ENCODE measurements at regions not wholly inside any gene's neighbourhood (a gene's known extent, or its start where the extent isn't known, plus 50 kb on each side); places are given as distances from the start of the nearest gene placed in this dataset.

DNA sequence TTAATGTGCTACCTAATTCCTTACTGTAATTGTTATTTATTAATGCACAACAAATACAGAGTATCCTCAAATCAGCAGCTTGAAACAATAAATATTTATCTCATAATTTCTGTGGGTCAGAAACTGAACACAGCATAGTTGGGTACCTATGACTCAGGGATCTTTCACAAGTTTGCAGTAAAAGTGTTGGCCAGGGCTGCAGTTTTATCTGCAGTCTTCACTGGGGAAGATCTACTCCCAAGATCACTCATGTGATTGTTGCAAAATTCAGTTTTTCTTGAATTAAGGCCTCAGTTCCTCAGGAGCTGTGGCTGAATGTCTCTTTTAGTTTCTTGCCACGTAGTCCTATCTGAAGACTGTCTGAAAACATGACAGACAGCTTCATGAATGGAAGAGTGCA, 237.8 kb downstream of the ZWINT start:
- in situ Hi-C loops (cut with MboI; ENCODE audit: low pct_unique_long_range_greater_than_20kb, low sequenced_read_pairs, unreplicated experiment): no loop called here
- TF ChIP-seq, protein P1, sequence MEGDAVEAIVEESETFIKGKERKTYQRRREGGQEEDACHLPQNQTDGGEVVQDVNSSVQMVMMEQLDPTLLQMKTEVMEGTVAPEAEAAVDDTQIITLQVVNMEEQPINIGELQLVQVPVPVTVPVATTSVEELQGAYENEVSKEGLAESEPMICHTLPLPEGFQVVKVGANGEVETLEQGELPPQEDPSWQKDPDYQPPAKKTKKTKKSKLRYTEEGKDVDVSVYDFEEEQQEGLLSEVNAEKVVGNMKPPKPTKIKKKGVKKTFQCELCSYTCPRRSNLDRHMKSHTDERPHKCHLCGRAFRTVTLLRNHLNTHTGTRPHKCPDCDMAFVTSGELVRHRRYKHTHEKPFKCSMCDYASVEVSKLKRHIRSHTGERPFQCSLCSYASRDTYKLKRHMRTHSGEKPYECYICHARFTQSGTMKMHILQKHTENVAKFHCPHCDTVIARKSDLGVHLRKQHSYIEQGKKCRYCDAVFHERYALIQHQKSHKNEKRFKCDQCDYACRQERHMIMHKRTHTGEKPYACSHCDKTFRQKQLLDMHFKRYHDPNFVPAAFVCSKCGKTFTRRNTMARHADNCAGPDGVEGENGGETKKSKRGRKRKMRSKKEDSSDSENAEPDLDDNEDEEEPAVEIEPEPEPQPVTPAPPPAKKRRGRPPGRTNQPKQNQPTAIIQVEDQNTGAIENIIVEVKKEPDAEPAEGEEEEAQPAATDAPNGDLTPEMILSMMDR (IDR thresholded peaks at IDR 0.05; ENCODE audit: extremely low read depth, insufficient read depth, missing control alignments): no peak
- no peak for DNase-seq (ENCODE audit: low spot score)

DNA sequence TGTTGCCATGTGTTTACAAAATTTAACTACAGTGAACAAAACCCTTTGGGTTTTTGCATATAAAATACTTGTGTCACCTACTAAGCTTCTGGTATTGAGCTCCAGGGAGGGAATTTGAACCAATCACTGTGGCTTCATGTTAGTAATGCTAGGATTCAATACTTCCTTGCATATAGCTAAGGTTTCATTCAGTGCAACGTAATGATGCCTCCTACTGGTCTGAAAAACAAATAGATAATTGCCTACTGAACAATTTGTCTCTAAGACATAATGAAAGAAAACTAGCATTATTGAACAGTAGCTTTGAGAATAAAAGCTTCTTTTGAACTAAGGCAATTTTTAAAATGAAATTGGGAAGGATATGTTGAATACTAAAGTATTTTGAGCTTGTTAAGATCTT, 244.4 kb downstream of the ZWINT start:
- TF ChIP-seq, protein P1 (IDR thresholded peaks at IDR 0.05; ENCODE audit: extremely low read depth, insufficient read depth, missing control alignments): no peak
- no peak for DNase-seq (ENCODE audit: low spot score)
- in situ Hi-C loops (cut with MboI; ENCODE audit: low pct_unique_long_range_greater_than_20kb, low sequenced_read_pairs, unreplicated experiment): no loop called here

DNA sequence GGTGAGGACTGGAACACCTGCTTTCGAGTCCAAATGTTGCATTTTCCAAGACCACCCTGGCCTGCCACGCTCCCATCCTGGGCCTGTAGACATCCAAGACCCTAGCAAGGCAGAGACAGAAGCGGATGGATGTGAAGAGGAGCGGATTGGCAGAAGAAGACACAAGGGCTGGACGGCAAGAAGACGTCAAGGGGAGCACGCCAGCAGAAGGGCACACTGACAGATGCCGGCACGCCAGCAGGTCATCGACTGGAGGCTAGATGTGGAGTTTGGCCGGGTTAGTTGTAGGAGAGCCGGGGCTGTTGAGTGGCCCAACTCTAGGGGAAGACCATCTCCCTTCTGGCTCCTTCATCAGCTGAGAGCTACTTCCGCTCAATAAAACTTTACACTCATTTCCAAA, 251.6 kb downstream of the ZWINT start:
- TF ChIP-seq, protein P1 (IDR thresholded peaks at IDR 0.05; ENCODE audit: extremely low read depth, insufficient read depth, missing control alignments): no peak
- in situ Hi-C loops (cut with MboI; ENCODE audit: low pct_unique_long_range_greater_than_20kb, low sequenced_read_pairs, unreplicated experiment): no loop called here

DNA sequence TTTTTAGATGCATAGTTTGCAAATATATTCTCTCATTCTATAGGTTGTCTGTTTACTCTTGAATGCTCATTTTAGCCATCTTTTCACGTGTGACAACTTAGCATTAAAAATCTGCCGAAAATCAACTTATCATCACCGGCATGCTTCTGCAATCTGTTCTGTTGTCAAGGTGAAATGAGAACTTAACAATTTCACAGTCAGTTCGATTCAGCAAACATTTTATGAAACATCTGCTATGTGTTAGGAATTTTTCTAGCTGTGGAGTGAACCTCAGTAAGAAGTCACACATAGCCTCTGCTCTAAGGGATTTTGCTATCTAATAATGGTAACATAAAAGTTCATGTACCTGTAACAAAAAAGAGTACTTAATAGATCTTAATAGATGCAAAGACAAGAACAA, 256.1 kb downstream of the ZWINT start:
- in situ Hi-C loops (cut with MboI; ENCODE audit: low pct_unique_long_range_greater_than_20kb, low sequenced_read_pairs, unreplicated experiment): no loop called here
- DNase-seq (ENCODE audit: low spot score): no peak
- TF ChIP-seq, protein P1 (IDR thresholded peaks at IDR 0.05; ENCODE audit: extremely low read depth, insufficient read depth, missing control alignments): no peak

More for the DNA sequence above, 251.6 kb downstream of the ZWINT start:
- DNase-seq (ENCODE audit: low spot score): no peak

DNA sequence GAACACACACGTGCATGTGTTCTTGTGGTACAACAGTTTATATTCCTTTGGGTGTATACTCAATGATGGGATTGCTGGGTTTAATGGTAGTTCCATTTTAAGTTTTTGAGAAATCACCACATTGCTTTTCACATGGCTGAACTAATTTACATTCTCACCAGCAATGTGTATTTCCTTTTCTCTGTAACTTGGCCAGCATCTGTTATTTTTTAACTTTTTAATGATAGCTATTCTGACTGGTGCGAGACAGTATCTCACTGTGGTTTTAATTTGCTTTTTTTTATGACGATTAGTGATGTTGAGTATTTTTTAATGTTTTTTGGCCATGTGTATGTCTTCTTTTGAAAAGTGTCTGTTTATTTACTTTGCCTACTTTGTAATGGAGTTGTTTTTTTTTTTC, 256.6 kb downstream of the ZWINT start:
- in situ Hi-C loops (cut with MboI; ENCODE audit: low pct_unique_long_range_greater_than_20kb, low sequenced_read_pairs, unreplicated experiment): no loop called here
- no peak for DNase-seq (ENCODE audit: low spot score)
- TF ChIP-seq, protein P1 (IDR thresholded peaks at IDR 0.05; ENCODE audit: extremely low read depth, insufficient read depth, missing control alignments): no peak

DNA sequence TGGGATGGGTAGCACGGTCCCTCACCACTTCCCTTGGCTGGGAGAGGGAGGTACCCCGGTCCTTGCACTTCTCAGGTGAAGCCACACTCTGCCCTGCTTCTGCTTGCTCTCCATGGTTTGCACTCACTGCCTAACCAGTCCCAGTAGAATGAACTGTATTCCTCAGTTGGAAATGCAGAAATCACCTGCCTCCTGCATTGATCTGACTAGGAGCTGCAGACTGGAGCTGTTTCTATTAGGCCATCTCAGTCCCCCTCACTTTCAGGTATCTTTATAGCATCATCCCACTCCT, 264.9 kb downstream of the ZWINT start:
- TF ChIP-seq, protein P1 (IDR thresholded peaks at IDR 0.05; ENCODE audit: extremely low read depth, insufficient read depth, missing control alignments): no peak
- DNase-seq (ENCODE audit: low spot score): no peak
- in situ Hi-C loops (cut with MboI; ENCODE audit: low pct_unique_long_range_greater_than_20kb, low sequenced_read_pairs, unreplicated experiment): no loop called here

All from GM13977 (cell line).